SU-DHL-6 (cell line): ENCODE measurements at regions not wholly inside any gene's neighbourhood (a gene's known extent, or its start where the extent isn't known, plus 50 kb on each side); places are given as distances from the start of the nearest gene placed in this dataset.

Source experiments
- EZH2phosphoT487 ChIP-seq: fragments of 200-600 bp; sonication (generic), shearing (Covaris generic); conservative IDR thresholded peaks from 2 replicates; pipeline ENCODE4 v1.6.1; 2018; ENCODE audit warnings: mild to moderate bottlenecking, antibody characterized with exemption, low read length, moderate library complexity, mixed read lengths
- TF ChIP-seq, protein P1 (sequence below): fragments of 200-600 bp; sonication (generic); IDR thresholded peaks from one replicate; pipeline ENCODE4 v1.5.1; 2017; ENCODE audit warnings: antibody characterized with exemption, mild to moderate bottlenecking, low read length, moderate library complexity; ENCODE audit not compliant: insufficient read depth, poor library complexity, severe bottlenecking

DNA sequence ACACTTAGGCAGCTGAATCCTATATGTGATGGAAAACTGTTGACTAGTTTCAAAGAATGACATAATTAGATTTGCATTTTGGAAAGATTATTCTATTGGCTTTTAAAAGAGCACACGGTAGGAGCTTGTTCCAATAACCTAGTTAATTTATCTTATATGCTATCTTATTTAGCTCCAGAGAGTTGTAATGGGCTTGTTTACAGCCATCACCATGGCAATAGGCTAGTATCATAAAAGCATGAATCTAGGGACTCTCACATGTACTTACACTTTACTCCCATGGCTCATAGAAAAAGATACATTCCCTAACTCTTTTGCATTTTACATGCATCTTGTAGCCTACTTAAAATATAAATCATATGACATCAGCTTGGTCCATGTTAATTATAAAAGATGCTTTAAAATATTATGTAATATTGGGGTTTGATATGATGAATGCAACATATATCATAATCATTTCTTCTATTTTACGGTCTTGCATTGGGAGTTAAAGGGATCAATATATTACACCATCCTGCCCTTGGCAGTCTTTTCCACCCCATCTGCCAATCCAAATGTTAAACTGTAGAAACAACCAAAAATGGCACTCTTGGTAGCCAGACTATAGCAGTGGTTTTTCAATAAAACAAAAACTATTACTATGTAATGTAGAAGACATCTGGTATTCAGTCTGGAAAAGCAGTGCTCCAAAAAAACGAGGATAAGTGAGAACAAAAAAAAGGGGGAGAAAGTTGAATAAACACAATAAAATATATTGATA, 2254.0 kb downstream of the LRRC4C start:
- TF ChIP-seq, protein P1, sequence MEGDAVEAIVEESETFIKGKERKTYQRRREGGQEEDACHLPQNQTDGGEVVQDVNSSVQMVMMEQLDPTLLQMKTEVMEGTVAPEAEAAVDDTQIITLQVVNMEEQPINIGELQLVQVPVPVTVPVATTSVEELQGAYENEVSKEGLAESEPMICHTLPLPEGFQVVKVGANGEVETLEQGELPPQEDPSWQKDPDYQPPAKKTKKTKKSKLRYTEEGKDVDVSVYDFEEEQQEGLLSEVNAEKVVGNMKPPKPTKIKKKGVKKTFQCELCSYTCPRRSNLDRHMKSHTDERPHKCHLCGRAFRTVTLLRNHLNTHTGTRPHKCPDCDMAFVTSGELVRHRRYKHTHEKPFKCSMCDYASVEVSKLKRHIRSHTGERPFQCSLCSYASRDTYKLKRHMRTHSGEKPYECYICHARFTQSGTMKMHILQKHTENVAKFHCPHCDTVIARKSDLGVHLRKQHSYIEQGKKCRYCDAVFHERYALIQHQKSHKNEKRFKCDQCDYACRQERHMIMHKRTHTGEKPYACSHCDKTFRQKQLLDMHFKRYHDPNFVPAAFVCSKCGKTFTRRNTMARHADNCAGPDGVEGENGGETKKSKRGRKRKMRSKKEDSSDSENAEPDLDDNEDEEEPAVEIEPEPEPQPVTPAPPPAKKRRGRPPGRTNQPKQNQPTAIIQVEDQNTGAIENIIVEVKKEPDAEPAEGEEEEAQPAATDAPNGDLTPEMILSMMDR = no peak
- TF ChIP-seq EZH2phosphoT487 = no peak
